ENCODE measurements at regions not wholly inside any gene's neighbourhood (a gene's known extent, or its start where the extent isn't known, plus 50 kb on each side); places are given as distances from the start of the nearest gene placed in this dataset.

- Mint-ChIP-seq H3K36me3 (ENCODE audit: unreplicated experiment) (no peaks in the 10 kb centered on the region), H3K27me3 (ENCODE audit: unreplicated experiment) (no peaks in the 10 kb centered on the region), H3K27ac (ENCODE audit: unreplicated experiment) (no peak overlapping the region), H3K9me3 (ENCODE audit: unreplicated experiment) (peaks cover 5% of the 10 kb centered on the region), H3K4me1 (ENCODE audit: low read depth, unreplicated experiment) (no peaks in the 10 kb centered on the region), H3K4me3 (ENCODE audit: unreplicated experiment) (no peak overlapping the region)
- DNase-seq = no peak
- no peak for TF ChIP-seq CTCF (IDR thresholded peaks at IDR 0.05; ENCODE audit: partially characterized antibody, unreplicated experiment)
Measured at GRCh38 chr1:96364576-96364975, 357.0 kb upstream of the PTBP2 start.

- Mint-ChIP-seq H3K4me1 (ENCODE audit: low read depth, unreplicated experiment) (no peaks in the 10 kb centered on the region), H3K36me3 (ENCODE audit: unreplicated experiment) (no peaks in the 10 kb centered on the region), H3K9me3 (ENCODE audit: unreplicated experiment) (peaks cover 5% of the 10 kb centered on the region), H3K27me3 (ENCODE audit: unreplicated experiment) (no peaks in the 10 kb centered on the region), H3K27ac (ENCODE audit: unreplicated experiment) (no peak overlapping the region), H3K4me3 (ENCODE audit: unreplicated experiment) (no peak overlapping the region)
- TF ChIP-seq CTCF (IDR thresholded peaks at IDR 0.05; ENCODE audit: partially characterized antibody, unreplicated experiment) = no peak
- no peak for DNase-seq
Measured at GRCh38 chr1:96365076-96365475, 356.5 kb upstream of the PTBP2 start.

GRCh38 chr1:96365596-96366390 lies 355.8 kb upstream of the PTBP2 start:
- no peak overlapping the region for H3K4me3 Mint-ChIP-seq (ENCODE audit: unreplicated experiment)
- DNase-seq = no peak
- no peak for TF ChIP-seq CTCF (IDR thresholded peaks at IDR 0.05; ENCODE audit: partially characterized antibody, unreplicated experiment)
- H3K27me3 Mint-ChIP-seq (ENCODE audit: unreplicated experiment) = no peaks in the 10 kb centered on the region
- no peak overlapping the region for H3K27ac Mint-ChIP-seq (ENCODE audit: unreplicated experiment)
- H3K4me1 Mint-ChIP-seq (ENCODE audit: low read depth, unreplicated experiment) = no peaks in the 10 kb centered on the region
- no peaks in the 10 kb centered on the region for H3K36me3 Mint-ChIP-seq (ENCODE audit: unreplicated experiment)
- peaks cover 4% of the 10 kb centered on the region for H3K9me3 Mint-ChIP-seq (ENCODE audit: unreplicated experiment)

- Mint-ChIP-seq H3K27ac (ENCODE audit: unreplicated experiment) (no peak overlapping the region), H3K4me1 (ENCODE audit: low read depth, unreplicated experiment) (no peaks in the 10 kb centered on the region), H3K4me3 (ENCODE audit: unreplicated experiment) (no peak overlapping the region), H3K36me3 (ENCODE audit: unreplicated experiment) (no peaks in the 10 kb centered on the region), H3K27me3 (ENCODE audit: unreplicated experiment) (no peaks in the 10 kb centered on the region), H3K9me3 (ENCODE audit: unreplicated experiment) (no peaks in the 10 kb centered on the region)
- no peak for TF ChIP-seq CTCF (IDR thresholded peaks at IDR 0.05; ENCODE audit: partially characterized antibody, unreplicated experiment)
- no peak for DNase-seq
Measured at GRCh38 chr1:96366516-96366915, 355.1 kb upstream of the PTBP2 start.

- DNase-seq = no peak
- H3K4me3 Mint-ChIP-seq (ENCODE audit: unreplicated experiment) = no peak overlapping the region
- no peaks in the 10 kb centered on the region for H3K4me1 Mint-ChIP-seq (ENCODE audit: low read depth, unreplicated experiment)
- H3K36me3 Mint-ChIP-seq (ENCODE audit: unreplicated experiment) = no peaks in the 10 kb centered on the region
- TF ChIP-seq CTCF (IDR thresholded peaks at IDR 0.05; ENCODE audit: partially characterized antibody, unreplicated experiment) = no peak
- no peak overlapping the region for H3K27ac Mint-ChIP-seq (ENCODE audit: unreplicated experiment)
- H3K9me3 Mint-ChIP-seq (ENCODE audit: unreplicated experiment) = no peaks in the 10 kb centered on the region
- H3K27me3 Mint-ChIP-seq (ENCODE audit: unreplicated experiment) = no peaks in the 10 kb centered on the region
Measured at GRCh38 chr1:96367791-96368190, 353.8 kb upstream of the PTBP2 start.
